Osteoblast (primary cell): ENCODE measurements at regions not wholly inside any gene's neighbourhood (a gene's known extent, or its start where the extent isn't known, plus 50 kb on each side); places are given as distances from the start of the nearest gene placed in this dataset.

Experiments used
- DNase-seq: peaks from one replicate; pipeline ENCODE4 v3.0.0; 2011; ENCODE audit warnings: low spot score, mixed read lengths; ENCODE audit not compliant: insufficient read length; ENCODE audit errors: missing footprints
- H2AFZ ChIP-seq: 2 replicates; pipeline ENCODE4 v1.6.0; 2011; ENCODE audit warnings: mild to moderate bottlenecking, low read length
- H3K27ac ChIP-seq: 2 replicates; pipeline ENCODE4 v1.5.1; 2011; ENCODE audit warnings: mild to moderate bottlenecking, low read depth, low read length, moderate library complexity
- H3K27me3 ChIP-seq: 2 replicates; pipeline ENCODE4 v1.6.0; 2012; ENCODE audit warnings: mild to moderate bottlenecking, control low read depth, inconsistent platforms, low read length, moderate library complexity; ENCODE audit not compliant: insufficient read depth
- H3K36me3 ChIP-seq: 2 replicates; pipeline ENCODE4 v1.5.1; 2011; ENCODE audit warnings: mild to moderate bottlenecking, low read length, control low read depth, moderate library complexity; ENCODE audit not compliant: insufficient read depth
- H3K4me1 ChIP-seq: 2 replicates; pipeline ENCODE4 v1.5.1; 2011; ENCODE audit warnings: mild to moderate bottlenecking, low read length, control low read depth, moderate library complexity; ENCODE audit not compliant: insufficient read depth
- H3K4me2 ChIP-seq: 2 replicates; pipeline ENCODE4 v1.6.0; 2011; ENCODE audit warnings: mild to moderate bottlenecking, low read length; ENCODE audit not compliant: insufficient read depth
- H3K4me3 ChIP-seq: fragments of 200-600 bp; sonication (generic); 3 replicates; pipeline ENCODE4 v1.5.1; 2012; ENCODE audit warnings: mild to moderate bottlenecking, low read length, inconsistent platforms; ENCODE audit not compliant: insufficient read depth
- H3K79me2 ChIP-seq: 2 replicates; pipeline ENCODE4 v1.6.0; 2012; ENCODE audit warnings: mild to moderate bottlenecking, low read length, control low read depth, inconsistent platforms; ENCODE audit not compliant: insufficient read depth
- H3K9me3 ChIP-seq: 2 replicates; pipeline ENCODE4 v1.5.1; 2011; ENCODE audit warnings: low read depth, low read length, control low read depth
- H4K20me1 ChIP-seq: 2 replicates; pipeline ENCODE4 v1.6.0; 2012; ENCODE audit warnings: mild to moderate bottlenecking, low read length, control low read depth; ENCODE audit not compliant: insufficient read depth
- CTCF ChIP-seq: IDR thresholded peaks from 2 replicates; pipeline ENCODE4 v1.5.1; 2011; ENCODE audit warnings: mild to moderate bottlenecking, low read depth, low read length, moderate library complexity; ENCODE audit errors: extremely low read depth

- DNase-seq: no peak
- Histone ChIP-seq H3K9me3 (peaks cover 3% of the 10 kb centered on the region), H3K4me1 (no peaks in the 10 kb centered on the region), H3K36me3 (no peaks in the 10 kb centered on the region), H3K79me2 (no peaks in the 10 kb centered on the region), H2AFZ (no peak overlapping the region), H4K20me1 (no peaks in the 10 kb centered on the region), H3K4me2 (no peak overlapping the region), H3K4me3 (no peak overlapping the region), H3K27ac (no peak overlapping the region), H3K27me3 (no peaks in the 10 kb centered on the region)
- no peak for TF ChIP-seq CTCF
Measured at GRCh38 chrX:8278557-8278956, 107.5 kb upstream of the VCX2 start.

GRCh38 chrX:8279323-8279722 lies 108.3 kb upstream of the VCX2 start:
- Histone ChIP-seq H4K20me1 (no peaks in the 10 kb centered on the region), H3K4me2 (no peak overlapping the region), H3K27ac (no peak overlapping the region), H3K79me2 (no peaks in the 10 kb centered on the region), H3K27me3 (no peaks in the 10 kb centered on the region), H3K4me1 (no peaks in the 10 kb centered on the region), H2AFZ (no peak overlapping the region), H3K9me3 (peaks cover 3% of the 10 kb centered on the region), H3K36me3 (no peaks in the 10 kb centered on the region), H3K4me3 (no peak overlapping the region)
- no peak for TF ChIP-seq CTCF
- DNase-seq: no peak

DNA sequence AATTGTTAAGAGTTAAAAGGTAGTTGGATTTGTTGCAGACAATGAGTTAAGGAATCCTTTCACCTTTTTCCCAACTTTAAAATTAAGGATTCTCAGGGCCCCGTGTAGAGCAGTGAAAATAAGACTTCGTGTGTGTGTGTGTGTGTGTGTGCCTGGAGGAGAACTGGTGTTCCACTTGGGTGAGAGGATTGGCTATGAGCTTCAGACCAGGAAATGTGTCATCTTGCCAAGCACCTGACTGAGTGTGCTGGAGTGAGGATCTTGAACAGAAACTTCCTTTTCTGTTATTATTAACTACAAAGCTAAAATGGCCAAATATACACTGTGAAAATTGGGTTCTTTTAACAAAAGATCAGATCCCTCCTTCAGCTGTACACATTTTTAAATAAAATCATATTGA lies 113.1 kb upstream of the VCX2 start:
- Histone ChIP-seq H3K4me2 (no peak overlapping the region), H4K20me1 (no peaks in the 10 kb centered on the region), H3K4me3 (no peak overlapping the region), H3K27ac (no peak overlapping the region), H3K79me2 (no peaks in the 10 kb centered on the region), H3K27me3 (no peaks in the 10 kb centered on the region), H3K4me1 (no peaks in the 10 kb centered on the region), H3K36me3 (no peaks in the 10 kb centered on the region), H3K9me3 (peaks cover 2% of the 10 kb centered on the region), H2AFZ (no peak overlapping the region)
- DNase-seq: no peak
- no peak for TF ChIP-seq CTCF

- TF ChIP-seq CTCF: no peak
- H3K9me3 ChIP-seq: peaks cover 2% of the 10 kb centered on the region
- H3K27me3 ChIP-seq: no peaks in the 10 kb centered on the region
- no peak overlapping the region for H3K4me2 ChIP-seq
- H3K36me3 ChIP-seq: no peaks in the 10 kb centered on the region
- no peak overlapping the region for H3K27ac ChIP-seq
- H4K20me1 ChIP-seq: no peaks in the 10 kb centered on the region
- no peak overlapping the region for H3K4me3 ChIP-seq
- H2AFZ ChIP-seq: no peak overlapping the region
- H3K4me1 ChIP-seq: no peaks in the 10 kb centered on the region
- DNase-seq: no peak
- H3K79me2 ChIP-seq: no peaks in the 10 kb centered on the region
Measured at GRCh38 chrX:8288590-8288989, 117.5 kb upstream of the VCX2 start.
